PC-9 (cell line): ENCODE measurements at regions not wholly inside any gene's neighbourhood (a gene's known extent, or its start where the extent isn't known, plus 50 kb on each side); places are given as distances from the start of the nearest gene placed in this dataset.

Source experiments
- CTCF ChIP-seq: fragments of 200-600 bp; sonication (generic); conservative IDR thresholded peaks from 2 replicates; pipeline ENCODE4 v1.6.1; 2017; ENCODE audit warnings: mixed run types, antibody characterized with exemption, mild to moderate bottlenecking, moderate library complexity
- EZH2 ChIP-seq: fragments of 200-600 bp; sonication (generic); IDR thresholded peaks from 2 replicates; pipeline ENCODE4 v1.8.0; 2017; ENCODE audit warnings: antibody characterized with exemption, low read depth

GRCh38 chr3:104669083-104669482, 697.6 kb upstream of the ALCAM start:
- TF ChIP-seq CTCF (no peak), EZH2 (no peak)
